Liver (tissue), 8 donors: ENCODE measurements at regions not wholly inside any gene's neighbourhood (a gene's known extent, or its start where the extent isn't known, plus 50 kb on each side); places are given as distances from the start of the nearest gene placed in this dataset.

Experiments
- DNase-seq: peaks from one replicate; pipeline ENCODE4 v3.0.0-alpha.2; 2017; ENCODE audit warnings: low spot score
- H3K27ac ChIP-seq, 2 donors: one replicate each; pipeline ENCODE4 v1.7.0; 2013; ENCODE audit warnings: inconsistent platforms in 2 of 2, low read length in 2 of 2, control low read depth in 1 of 2, low read depth in 1 of 2, mild to moderate bottlenecking in 1 of 2
- H3K27me3 ChIP-seq, 4 donors: one replicate each; pipeline versions ENCODE4 v1.6.1 to v1.7.0; 2013; ENCODE audit warnings: low read length in 3 of 4, inconsistent platforms in 1 of 4, mild to moderate bottlenecking in 1 of 4, moderate library complexity in 1 of 4; ENCODE audit not compliant: control insufficient read depth in 4 of 4, insufficient read depth in 4 of 4
- H3K36me3 ChIP-seq, 4 donors: one replicate each; pipeline versions ENCODE4 v1.6.1 to v1.7.0; 2013; ENCODE audit warnings: low read length in 3 of 4, mild to moderate bottlenecking in 3 of 4, low read depth in 1 of 4, moderate library complexity in 1 of 4; ENCODE audit not compliant: control insufficient read depth in 4 of 4, insufficient read depth in 3 of 4
- H3K4me1 ChIP-seq, 4 donors: one replicate each; pipeline versions ENCODE4 v1.6.1 to v1.7.0; 2013; ENCODE audit warnings: low read length in 3 of 4, mild to moderate bottlenecking in 3 of 4, moderate library complexity in 1 of 4; ENCODE audit not compliant: control insufficient read depth in 4 of 4, insufficient read depth in 4 of 4
- H3K4me3 ChIP-seq, 3 donors: one replicate each; pipeline versions ENCODE4 v1.6.1 to v1.7.0; 2013; ENCODE audit warnings: low read length in 3 of 3, control low read depth in 1 of 3, low read depth in 1 of 3, mild to moderate bottlenecking in 1 of 3
- H3K9ac ChIP-seq, 2 donors: one replicate each; pipeline ENCODE4 v1.7.0; 2013; ENCODE audit warnings: low read length in 2 of 2, mild to moderate bottlenecking in 2 of 2, moderate library complexity in 2 of 2, control low read depth in 1 of 2, low read depth in 1 of 2
- H3K9me3 ChIP-seq, 4 donors: one replicate each; pipeline versions ENCODE4 v1.6.1 to v1.7.0; 2013; ENCODE audit warnings: low read length in 3 of 4; ENCODE audit not compliant: control insufficient read depth in 4 of 4
- ATF3 ChIP-seq: IDR thresholded peaks from 2 replicates; pipeline ENCODE4 v1.6.1; 2016; ENCODE audit warnings: antibody characterized with exemption
- CTCF ChIP-seq: fragments of 150-350 bp; IDR thresholded peaks from 2 replicates; pipeline ENCODE4 v1.5.1; 2017; ENCODE audit warnings: improper control_type of control experiment, low read depth, low read length; ENCODE audit not compliant: missing input control
- FOXA1 ChIP-seq: IDR thresholded peaks from 2 replicates; pipeline ENCODE4 v1.6.1; 2016; ENCODE audit warnings: antibody characterized with exemption
- FOXA2 ChIP-seq: IDR thresholded peaks from 2 replicates; pipeline ENCODE4 v1.6.1; 2016; ENCODE audit warnings: antibody characterized with exemption
- HNF4G ChIP-seq: IDR thresholded peaks from 2 replicates; pipeline ENCODE4 v1.6.1; 2016; ENCODE audit warnings: antibody characterized with exemption
- JUND ChIP-seq, 2 donors: IDR thresholded peaks; 2 replicates each; pipeline ENCODE4 v1.6.1; 2016; ENCODE audit warnings: antibody characterized with exemption in 2 of 2
- MAX ChIP-seq: IDR thresholded peaks from 2 replicates; pipeline ENCODE4 v1.6.1; 2016; ENCODE audit warnings: antibody characterized with exemption
- NR2F2 ChIP-seq: IDR thresholded peaks from 2 replicates; pipeline ENCODE4 v1.6.1; 2016; ENCODE audit warnings: antibody characterized with exemption
- RAD21 ChIP-seq, 2 donors: IDR thresholded peaks; 2 replicates each; pipeline ENCODE4 v1.6.1; 2016; ENCODE audit warnings: antibody characterized with exemption in 2 of 2, mild to moderate bottlenecking in 2 of 2
- REST ChIP-seq: IDR thresholded peaks from 2 replicates; pipeline ENCODE4 v1.6.1; 2016; ENCODE audit warnings: antibody characterized with exemption, mild to moderate bottlenecking
- RXRA ChIP-seq, 2 donors: IDR thresholded peaks; 2 replicates each; pipeline ENCODE4 v1.6.1; 2017 to 2018; ENCODE audit warnings: antibody characterized with exemption in 2 of 2, mild to moderate bottlenecking in 1 of 2
- TAF1 ChIP-seq: conservative IDR thresholded peaks from 2 replicates; pipeline ENCODE4 v1.6.1; 2016; ENCODE audit warnings: antibody characterized with exemption, mild to moderate bottlenecking
- YY1 ChIP-seq: IDR thresholded peaks from 2 replicates; pipeline ENCODE4 v1.6.1; 2016; ENCODE audit warnings: antibody characterized with exemption, mild to moderate bottlenecking
- ZBTB33 ChIP-seq: IDR thresholded peaks from 2 replicates; pipeline ENCODE4 v1.6.1; 2016; ENCODE audit warnings: antibody characterized with exemption
- WGBS: extraction: QIAGEN DNeasy Blood & Tissue Kit; methylation state at CpG from one replicate; pipeline ENCODE4 v1.1.7; 2013; 5-methylcytosine and 5-hydroxymethylcytosine counted together
- donor health status: healthy.
- donor health status: healthy.
- donor health status: healthy.
- donor health status: healthy.
- donor health status: healthy.

- Histone ChIP-seq H3K4me1 (no peaks in the 10 kb centered on the region), H3K27me3 (peaks cover 0 to 3% (median under 1%) of the 10 kb centered on the region in 4 donors), H3K9me3 (no peaks in the 10 kb centered on the region), H3K36me3 (no peaks in the 10 kb centered on the region), H3K4me3 (no peak overlapping the region), H3K27ac (no peak overlapping the region), H3K9ac (no peak overlapping the region)
- TF ChIP-seq RAD21 (IDR thresholded peaks at IDR 0.05) (no peak), JUND (IDR thresholded peaks at IDR 0.05) (no peak), ATF3 (no peak), FOXA1 (no peak), REST (no peak), NR2F2 (no peak), ZBTB33 (no peak), HNF4G (no peak), FOXA2 (no peak)
- DNase-seq, result no peak
- 83% methylated on average over 10 of the region's 10 CpGs for WGBS
Measured at GRCh38 chr16:86455116-86455515, 55.2 kb upstream of the FOXF1 start.

- Histone ChIP-seq H3K4me1 (no peaks in the 10 kb centered on the region), H3K27ac (no peak overlapping the region), H3K27me3 (peaks cover 0 to 3% (median under 1%) of the 10 kb centered on the region in 4 donors), H3K9ac (no peak overlapping the region), H3K4me3 (no peak overlapping the region), H3K36me3 (no peaks in the 10 kb centered on the region), H3K9me3 (peaks cover 0 to under 1% (median 0%) of the 10 kb centered on the region in 4 donors)
- TF ChIP-seq ATF3, result no peak
- TF ChIP-seq CTCF, result no peak
- TF ChIP-seq NR2F2, result no peak
- TF ChIP-seq HNF4G, result no peak
- TF ChIP-seq YY1, result no peak
- no peak for TF ChIP-seq TAF1
- no peak for TF ChIP-seq JUND (IDR thresholded peaks at IDR 0.05)
- no peak for TF ChIP-seq REST
- TF ChIP-seq MAX, result no peak
- TF ChIP-seq RXRA (IDR thresholded peaks at IDR 0.05), result no peak
- DNase-seq, result no peak
- WGBS, result 85% methylated on average over 14 of the region's 14 CpGs
Measured at GRCh38 chr16:86455640-86456039, 54.7 kb upstream of the FOXF1 start.
